ENCODE measurements at regions not wholly inside any gene's neighbourhood (a gene's known extent, or its start where the extent isn't known, plus 50 kb on each side); places are given as distances from the start of the nearest gene placed in this dataset.
"Not testable (repeated sequence)": the region's sequence is repeated elsewhere in the genome, so short reads cannot be mapped to it uniquely, and the experiment has no call there.

- DNase-seq, result no peak
- Histone ChIP-seq H3K4me1 (peaks cover 18% of the 10 kb centered on the region), H3K4me3 (no peak overlapping the region), H3K9me3 (replicated peaks) (no peaks in the 10 kb centered on the region), H3K27ac (no peak overlapping the region), H3K36me3 (no peaks in the 10 kb centered on the region), H3K27me3 (no peaks in the 10 kb centered on the region)
Measured at GRCh38 chr6:154933181-154933827, 61.8 kb upstream of the TIAM2 start.

- Histone ChIP-seq H3K27ac (no peak overlapping the region), H3K27me3 (no peaks in the 10 kb centered on the region), H3K36me3 (no peaks in the 10 kb centered on the region), H3K4me1 (peaks cover 4% of the 10 kb centered on the region), H3K4me3 (no peak overlapping the region), H3K9me3 (replicated peaks) (no peaks in the 10 kb centered on the region)
- no peak for DNase-seq
Measured at GRCh38 chr6:154937306-154938220, 57.6 kb upstream of the TIAM2 start.

GRCh38 chr6:154938221-154938580 lies 56.9 kb upstream of the TIAM2 start:
- Histone ChIP-seq H3K27ac (no peak overlapping the region), H3K4me3 (no peak overlapping the region), H3K4me1 (no peaks in the 10 kb centered on the region), H3K9me3 (replicated peaks) (no peaks in the 10 kb centered on the region), H3K27me3 (no peaks in the 10 kb centered on the region), H3K36me3 (no peaks in the 10 kb centered on the region)
- DNase-seq, result no peak

GRCh38 chr6:154938727-154939285 lies 56.3 kb upstream of the TIAM2 start:
- H3K27ac ChIP-seq; H3K9me3 ChIP-seq (replicated peaks); H3K27me3 ChIP-seq; H3K36me3 ChIP-seq; DNase-seq; H3K4me3 ChIP-seq; H3K4me1 ChIP-seq: not testable (repeated sequence)

- DNase-seq, result no peak
- no peaks in the 10 kb centered on the region for H3K9me3 ChIP-seq (replicated peaks)
- H3K36me3 ChIP-seq, result no peaks in the 10 kb centered on the region
- H3K4me3 ChIP-seq, result no peak overlapping the region
- no peaks in the 10 kb centered on the region for H3K4me1 ChIP-seq
- H3K27me3 ChIP-seq, result no peaks in the 10 kb centered on the region
- no peak overlapping the region for H3K27ac ChIP-seq
Measured at GRCh38 chr6:154942770-154943169, 52.3 kb upstream of the TIAM2 start.

GRCh38 chr6:154945271-154945890 lies 49.7 kb upstream of the TIAM2 start:
- Histone ChIP-seq H3K9me3 (replicated peaks) (no peaks in the 10 kb centered on the region), H3K4me1 (no peaks in the 10 kb centered on the region), H3K27ac (no peak overlapping the region), H3K36me3 (no peaks in the 10 kb centered on the region), H3K27me3 (no peaks in the 10 kb centered on the region), H3K4me3 (no peak overlapping the region)
- DNase-seq, result no peak

All from SJCRH30 (cell line).